Endothelial cell of umbilical vein (primary cell): ENCODE measurements at regions not wholly inside any gene's neighbourhood (a gene's known extent, or its start where the extent isn't known, plus 50 kb on each side); places are given as distances from the start of the nearest gene placed in this dataset.

ENCODE experiments used
- BruUV-seq: library from RNA; stranded (reverse); fragments of 400-500 nt; replicated peaks from 2 replicates; lab custom pipeline; 2021; lab: Mats Ljungman, UMichigan
- CTCF ChIA-PET: fragments of 300-600, 350-600 bp; sonication (Branson Sonifier 250); formaldehyde crosslinking; loops from one replicate; lab custom pipeline; 2021; ENCODE audit warnings: antibody characterized with exemption, inconsistent platforms; lab: Charles Lee
- POLR2A ChIA-PET: fragments of 300-600, 350-600 bp; sonication (Branson Sonifier 250); formaldehyde crosslinking; loops from one replicate; lab custom pipeline; 2021; ENCODE audit warnings: antibody characterized with exemption, inconsistent platforms; lab: Charles Lee
- DNase-seq: peaks from one replicate; pipeline ENCODE4 v3.0.0-alpha.2; 2011; ENCODE audit warnings: low read depth, low spot score
- FAIRE-seq: peaks from 2 replicates; lab custom pipeline; 2011; peaks lifted over from hg19 to GRCh38; lab: Jason Lieb, UNC
- H2AFZ ChIP-seq: 2 replicates; pipeline ENCODE4 v1.6.0; 2012; ENCODE audit warnings: low read depth, low read length, control low read depth, inconsistent platforms
- H3K27ac ChIP-seq: 2 replicates; pipeline ENCODE4 v1.5.1; 2011; ENCODE audit warnings: low read depth, mild to moderate bottlenecking, control low read depth, low read length, moderate library complexity; ENCODE audit not compliant: insufficient read depth
- H3K27me3 ChIP-seq, 2 experiments: 2 replicates each; pipeline versions ENCODE4 v1.6.0 to v1.6.1; 2011; ENCODE audit warnings: low read length in 2 of 2, mixed read lengths in 1 of 2; ENCODE audit not compliant: control insufficient read depth in 2 of 2, insufficient read depth in 2 of 2
- H3K36me3 ChIP-seq, 2 experiments: 2 replicates in 1 of 2; 3 replicates in 1 of 2; pipeline ENCODE4 v1.5.1; 2011; ENCODE audit warnings: low read length in 2 of 2, mild to moderate bottlenecking in 1 of 2, moderate library complexity in 1 of 2; ENCODE audit not compliant: control insufficient read depth in 2 of 2, insufficient read depth in 2 of 2; ENCODE audit errors: extremely low read depth in 1 of 2
- H3K4me1 ChIP-seq: 3 replicates; pipeline ENCODE4 v1.5.1; 2011; ENCODE audit warnings: mild to moderate bottlenecking, low read length; ENCODE audit not compliant: control insufficient read depth, insufficient read depth; ENCODE audit errors: extremely low read depth
- H3K4me2 ChIP-seq: 2 replicates; pipeline ENCODE4 v1.6.1; 2011; ENCODE audit warnings: low read length, control low read depth, mixed read lengths; ENCODE audit not compliant: insufficient read depth
- H3K4me3 ChIP-seq, 3 experiments: fragments of 200-600 bp in 1 of 3; sonication (generic), shearing (Covaris generic) in 1 of 3; replicated peaks in 1 of 3; 2 replicates each; pipeline ENCODE4 v1.5.1; 2011 to 2016; ENCODE audit warnings: control low read depth in 3 of 3, low read length in 3 of 3, mild to moderate bottlenecking in 2 of 3, inconsistent platforms in 1 of 3, low read depth in 1 of 3, moderate library complexity in 1 of 3; ENCODE audit not compliant: insufficient read depth in 1 of 3
- H3K79me2 ChIP-seq: 2 replicates; pipeline ENCODE4 v1.6.0; 2012; ENCODE audit warnings: low read length, inconsistent platforms; ENCODE audit not compliant: control insufficient read depth, insufficient read depth
- H3K9ac ChIP-seq: replicated peaks from 2 replicates; pipeline ENCODE3; 2011; ENCODE audit warnings: low read length, control low read depth; ENCODE audit not compliant: insufficient read depth; ENCODE audit errors: extremely low read depth
- H3K9me1 ChIP-seq: replicated peaks from 3 replicates; pipeline ENCODE4 v1.6.0; 2011; ENCODE audit warnings: mild to moderate bottlenecking, low read length; ENCODE audit not compliant: control insufficient read depth, insufficient read depth; ENCODE audit errors: extremely low read depth
- H3K9me3 ChIP-seq: replicated peaks from 2 replicates; pipeline ENCODE4 v1.5.1; 2012; ENCODE audit warnings: low read length, inconsistent platforms; ENCODE audit not compliant: control insufficient read depth, insufficient read depth
- H4K20me1 ChIP-seq: replicated peaks from 2 replicates; pipeline ENCODE3; 2011; ENCODE audit warnings: mild to moderate bottlenecking, low read length; ENCODE audit not compliant: control insufficient read depth, insufficient read depth; ENCODE audit errors: extremely low read depth
- EZH2 ChIP-seq: IDR thresholded peaks from 2 replicates; pipeline ENCODE4 v1.6.1; 2012; ENCODE audit warnings: borderline replicate concordance, low read depth, mild to moderate bottlenecking, moderate library complexity, low read length, inconsistent platforms; ENCODE audit not compliant: severe bottlenecking
- FOS ChIP-seq: IDR thresholded peaks from 2 replicates; pipeline ENCODE4 v1.6.1; 2011; ENCODE audit warnings: mild to moderate bottlenecking, low read length, moderate library complexity, borderline replicate concordance; ENCODE audit not compliant: insufficient read depth
- GATA2 ChIP-seq: IDR thresholded peaks from 2 replicates; pipeline ENCODE4 v1.7.0; 2011; ENCODE audit warnings: low read depth, mild to moderate bottlenecking, moderate library complexity, mixed read lengths, low read length; ENCODE audit not compliant: insufficient read length, insufficient read depth
- JUN ChIP-seq: IDR thresholded peaks from 2 replicates; pipeline ENCODE4 v1.6.1; 2011; ENCODE audit warnings: borderline replicate concordance, low read depth; ENCODE audit not compliant: insufficient read length, insufficient read depth
- MYC ChIP-seq: IDR thresholded peaks from one replicate; pipeline ENCODE4 v1.6.1; 2011; ENCODE audit warnings: mild to moderate bottlenecking, low read depth, low read length
- POLR2A ChIP-seq: IDR thresholded peaks from 2 replicates; pipeline ENCODE4 v1.6.1; 2012; ENCODE audit warnings: low read depth, mild to moderate bottlenecking, control low read depth, low read length
- POLR2AphosphoS5 ChIP-seq: IDR thresholded peaks from 2 replicates; pipeline ENCODE4 v1.6.1; 2012; ENCODE audit warnings: low read depth, mild to moderate bottlenecking, control low read depth, low read length, moderate library complexity; ENCODE audit not compliant: insufficient read depth
- dilution Hi-C: fragments of 300-500 bp; cut with MboI; formaldehyde crosslinking; loops from one replicate; pipeline ENCODE4 v1.15.0; 2019; ENCODE audit warnings: low sequenced_read_pairs; ENCODE audit not compliant: extremely low pct_ligation_motif_present
- intact Hi-C: fragments of 100-400 bp; cut with micrococcal nuclease; formaldehyde crosslinking; loops from one replicate; pipeline ENCODE4 v1.10.0; 2022
- TF ChIP-seq, protein P1 (sequence below): IDR thresholded peaks from 2 replicates; pipeline ENCODE4 v1.6.1; 2011; ENCODE audit not compliant: insufficient read depth, insufficient read length
- TF ChIP-seq, protein P2 (sequence below), 2 donors: IDR thresholded peaks; 1 replicate in 1 of 2; 2 replicates in 1 of 2; pipeline ENCODE4 v1.5.1; 2011; ENCODE audit warnings: low read length in 2 of 2, mild to moderate bottlenecking in 2 of 2, moderate library complexity in 2 of 2, control low read depth in 1 of 2, inconsistent platforms in 1 of 2, low read depth in 1 of 2; ENCODE audit not compliant: insufficient read depth in 1 of 2; ENCODE audit errors: extremely low read depth in 1 of 2

DNA sequence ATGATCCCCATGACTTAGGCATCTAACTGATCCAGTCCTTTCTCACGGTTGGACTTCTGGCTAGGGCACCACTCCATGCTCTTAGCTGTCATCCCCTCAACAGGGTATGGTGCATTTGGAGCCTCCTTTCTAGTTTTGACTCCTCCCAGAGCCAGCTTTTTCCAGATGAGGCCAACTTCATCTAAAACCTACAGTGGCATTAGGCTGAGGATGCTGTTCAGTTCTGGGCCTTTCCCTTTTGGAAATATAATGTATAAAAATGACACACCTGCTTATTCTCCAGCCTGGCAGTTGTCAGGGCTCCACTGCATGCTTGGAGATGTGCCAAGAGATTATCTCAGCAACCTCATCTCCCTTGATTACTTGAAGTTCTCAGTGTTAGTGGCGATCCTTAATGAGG is 239.7 kb downstream of the EMP1 start:
- Histone ChIP-seq H3K4me2 (no peak overlapping the region), H4K20me1 (no peaks in the 10 kb centered on the region), H3K27me3 (peaks cover 2 to 5% of the 10 kb centered on the region in 2 experiments), H3K9ac (no peak overlapping the region), H3K4me1 (no peaks in the 10 kb centered on the region), H3K9me1 (no peaks in the 10 kb centered on the region), H2AFZ (no peak overlapping the region), H3K36me3 (no peaks in the 10 kb centered on the region), H3K9me3 (no peaks in the 10 kb centered on the region), H3K27ac (no peak overlapping the region), H3K4me3 (no peak overlapping the region), H3K79me2 (no peaks in the 10 kb centered on the region)
- dilution Hi-C loops = no loop called here
- TF ChIP-seq POLR2AphosphoS5 (no peak), FOS (no peak), MYC (no peak), EZH2 (no peak), JUN (no peak), POLR2A (no peak), GATA2 (no peak)
- TF ChIP-seq, protein P1, sequence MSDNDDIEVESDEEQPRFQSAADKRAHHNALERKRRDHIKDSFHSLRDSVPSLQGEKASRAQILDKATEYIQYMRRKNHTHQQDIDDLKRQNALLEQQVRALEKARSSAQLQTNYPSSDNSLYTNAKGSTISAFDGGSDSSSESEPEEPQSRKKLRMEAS = no peak
- TF ChIP-seq, protein P2, sequence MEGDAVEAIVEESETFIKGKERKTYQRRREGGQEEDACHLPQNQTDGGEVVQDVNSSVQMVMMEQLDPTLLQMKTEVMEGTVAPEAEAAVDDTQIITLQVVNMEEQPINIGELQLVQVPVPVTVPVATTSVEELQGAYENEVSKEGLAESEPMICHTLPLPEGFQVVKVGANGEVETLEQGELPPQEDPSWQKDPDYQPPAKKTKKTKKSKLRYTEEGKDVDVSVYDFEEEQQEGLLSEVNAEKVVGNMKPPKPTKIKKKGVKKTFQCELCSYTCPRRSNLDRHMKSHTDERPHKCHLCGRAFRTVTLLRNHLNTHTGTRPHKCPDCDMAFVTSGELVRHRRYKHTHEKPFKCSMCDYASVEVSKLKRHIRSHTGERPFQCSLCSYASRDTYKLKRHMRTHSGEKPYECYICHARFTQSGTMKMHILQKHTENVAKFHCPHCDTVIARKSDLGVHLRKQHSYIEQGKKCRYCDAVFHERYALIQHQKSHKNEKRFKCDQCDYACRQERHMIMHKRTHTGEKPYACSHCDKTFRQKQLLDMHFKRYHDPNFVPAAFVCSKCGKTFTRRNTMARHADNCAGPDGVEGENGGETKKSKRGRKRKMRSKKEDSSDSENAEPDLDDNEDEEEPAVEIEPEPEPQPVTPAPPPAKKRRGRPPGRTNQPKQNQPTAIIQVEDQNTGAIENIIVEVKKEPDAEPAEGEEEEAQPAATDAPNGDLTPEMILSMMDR (IDR thresholded peaks at IDR 0.05; ENCODE audit: extremely low read depth in 1 of 2, insufficient read depth in 1 of 2, low read depth in 1 of 2, low read length in 2 of 2) = no peak
- intact Hi-C loops = no loop called here
- DNase-seq = no peak
- FAIRE-seq = no peak
- POLR2A ChIA-PET = no interaction called here
- BruUV-seq = no TSS peak
- CTCF ChIA-PET = no interaction called here
